SU-DHL-6 (cell line): ENCODE measurements at regions not wholly inside any gene's neighbourhood (a gene's known extent, or its start where the extent isn't known, plus 50 kb on each side); places are given as distances from the start of the nearest gene placed in this dataset.

ENCODE experiments used
- H2AFZ ChIP-seq: fragments of 200-600 bp; sonication (generic); 2 replicates; pipeline ENCODE4 v1.6.1; 2014; ENCODE audit warnings: low read depth, mild to moderate bottlenecking, moderate library complexity, mixed read lengths, antibody characterized with exemption, low read length; ENCODE audit not compliant: severe bottlenecking
- H3F3A ChIP-seq: fragments of 200-600 bp; shearing (Covaris generic); 2 replicates; pipeline ENCODE4 v1.6.0; 2016; ENCODE audit warnings: antibody characterized with exemption, mild to moderate bottlenecking; ENCODE audit not compliant: insufficient read depth
- H3K27ac ChIP-seq: fragments of 200-600 bp; sonication (generic); 2 replicates; pipeline ENCODE4 v1.5.1; 2016; ENCODE audit warnings: low read depth, mild to moderate bottlenecking, low read length, moderate library complexity, mixed read lengths
- H3K27me3 ChIP-seq: fragments of 200-600 bp; sonication (generic), shearing (Covaris generic); 2 replicates; pipeline ENCODE4 v1.6.0; 2014; ENCODE audit warnings: mild to moderate bottlenecking, low read length
- H3K36me3 ChIP-seq: fragments of 200-600 bp; sonication (generic); 2 replicates; pipeline ENCODE4 v1.6.1; 2014; ENCODE audit warnings: mild to moderate bottlenecking, low read length, mixed read lengths
- H3K4me2 ChIP-seq: fragments of 300-600, 200-600 bp; shearing (Covaris generic), sonication (generic); 2 replicates; pipeline ENCODE4 v1.6.0; 2014; ENCODE audit warnings: low read length, low read depth, mild to moderate bottlenecking; ENCODE audit not compliant: poor library complexity, severe bottlenecking
- H3K4me3 ChIP-seq: fragments of 200-600 bp; sonication (generic); 2 replicates; pipeline ENCODE4 v1.5.1; 2014; ENCODE audit warnings: antibody characterized with exemption, low read length, mild to moderate bottlenecking, mixed read lengths; ENCODE audit not compliant: insufficient read depth, poor library complexity, severe bottlenecking
- H3K79me2 ChIP-seq: fragments of 200-600 bp; sonication (generic); 2 replicates; pipeline ENCODE4 v1.6.1; 2014; ENCODE audit warnings: mild to moderate bottlenecking, low read length, moderate library complexity; ENCODE audit not compliant: insufficient read depth
- H3K9ac ChIP-seq: fragments of 200-600 bp; sonication (generic); 2 replicates; pipeline ENCODE4 v1.7.0; 2014; ENCODE audit warnings: mild to moderate bottlenecking, low read length
- H3K9me2 ChIP-seq: fragments of 200-600 bp; sonication (generic); replicated peaks from 2 replicates; pipeline ENCODE4 v1.6.1; 2014; ENCODE audit warnings: low read length; ENCODE audit not compliant: insufficient read depth
- H3K9me3 ChIP-seq: fragments of 200-600 bp; sonication (generic); 2 replicates; pipeline ENCODE4 v1.6.1; 2014; ENCODE audit warnings: low read length, mixed read lengths; ENCODE audit not compliant: insufficient read depth
- H4K20me1 ChIP-seq: fragments of 200-600 bp; sonication (generic); 2 replicates; pipeline ENCODE4 v1.6.1; 2014; ENCODE audit warnings: low read depth, mild to moderate bottlenecking, antibody characterized with exemption, low read length, moderate library complexity, mixed read lengths
- EZH2phosphoT487 ChIP-seq: fragments of 200-600 bp; sonication (generic), shearing (Covaris generic); conservative IDR thresholded peaks from 2 replicates; pipeline ENCODE4 v1.6.1; 2018; ENCODE audit warnings: mild to moderate bottlenecking, antibody characterized with exemption, low read length, moderate library complexity, mixed read lengths
- TF ChIP-seq, protein P1 (sequence below): fragments of 200-600 bp; sonication (generic); IDR thresholded peaks from one replicate; pipeline ENCODE4 v1.5.1; 2017; ENCODE audit warnings: antibody characterized with exemption, mild to moderate bottlenecking, low read length, moderate library complexity; ENCODE audit not compliant: insufficient read depth, poor library complexity, severe bottlenecking

DNA sequence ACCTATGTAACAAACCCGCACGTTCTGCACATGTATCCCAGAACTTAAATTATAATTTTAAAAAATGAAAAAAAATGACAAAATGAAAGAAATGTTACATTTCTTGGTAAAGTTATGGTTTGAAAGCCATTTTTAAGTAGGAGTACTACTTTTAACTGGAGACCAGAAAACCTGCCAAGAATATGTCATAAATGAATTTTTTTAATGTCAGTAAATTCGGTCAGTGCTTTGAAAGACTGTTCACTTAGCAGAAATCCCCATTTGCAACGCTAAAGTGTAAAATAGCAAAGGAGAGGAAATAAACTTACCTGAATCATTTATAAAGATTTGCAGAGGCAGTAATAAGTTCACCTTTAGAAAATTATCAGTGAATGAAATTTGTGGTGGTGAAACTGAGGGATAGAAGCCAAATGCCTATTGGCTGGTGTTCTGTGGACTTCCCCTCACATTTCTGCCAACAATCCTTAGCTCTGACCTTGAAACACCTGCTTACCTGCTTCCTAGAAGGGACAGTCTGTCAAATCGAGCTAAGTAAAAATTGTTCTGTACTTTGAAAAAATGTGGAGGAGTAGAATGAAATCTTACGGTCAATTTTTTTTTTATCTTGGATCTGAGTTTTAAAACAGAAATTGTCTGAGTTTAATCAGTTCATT lies 714.2 kb downstream of the SLC6A15 start:
- Histone ChIP-seq H3K4me3 (no peak overlapping the region), H3K9me3 (peaks cover 8% of the 10 kb centered on the region; the same call in 1 of the 2 replicates), H3K27ac (no peak overlapping the region), H3K27me3 (no peaks in the 10 kb centered on the region), H3K79me2 (no peaks in the 10 kb centered on the region), H3F3A (no peaks in the 10 kb centered on the region), H2AFZ (no peak overlapping the region), H4K20me1 (no peaks in the 10 kb centered on the region), H3K4me2 (no peak overlapping the region), H3K9ac (no peak overlapping the region), H3K9me2 (no peaks in the 10 kb centered on the region), H3K36me3 (no peaks in the 10 kb centered on the region)
- TF ChIP-seq EZH2phosphoT487: no peak
- TF ChIP-seq, protein P1, sequence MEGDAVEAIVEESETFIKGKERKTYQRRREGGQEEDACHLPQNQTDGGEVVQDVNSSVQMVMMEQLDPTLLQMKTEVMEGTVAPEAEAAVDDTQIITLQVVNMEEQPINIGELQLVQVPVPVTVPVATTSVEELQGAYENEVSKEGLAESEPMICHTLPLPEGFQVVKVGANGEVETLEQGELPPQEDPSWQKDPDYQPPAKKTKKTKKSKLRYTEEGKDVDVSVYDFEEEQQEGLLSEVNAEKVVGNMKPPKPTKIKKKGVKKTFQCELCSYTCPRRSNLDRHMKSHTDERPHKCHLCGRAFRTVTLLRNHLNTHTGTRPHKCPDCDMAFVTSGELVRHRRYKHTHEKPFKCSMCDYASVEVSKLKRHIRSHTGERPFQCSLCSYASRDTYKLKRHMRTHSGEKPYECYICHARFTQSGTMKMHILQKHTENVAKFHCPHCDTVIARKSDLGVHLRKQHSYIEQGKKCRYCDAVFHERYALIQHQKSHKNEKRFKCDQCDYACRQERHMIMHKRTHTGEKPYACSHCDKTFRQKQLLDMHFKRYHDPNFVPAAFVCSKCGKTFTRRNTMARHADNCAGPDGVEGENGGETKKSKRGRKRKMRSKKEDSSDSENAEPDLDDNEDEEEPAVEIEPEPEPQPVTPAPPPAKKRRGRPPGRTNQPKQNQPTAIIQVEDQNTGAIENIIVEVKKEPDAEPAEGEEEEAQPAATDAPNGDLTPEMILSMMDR: no peak

DNA sequence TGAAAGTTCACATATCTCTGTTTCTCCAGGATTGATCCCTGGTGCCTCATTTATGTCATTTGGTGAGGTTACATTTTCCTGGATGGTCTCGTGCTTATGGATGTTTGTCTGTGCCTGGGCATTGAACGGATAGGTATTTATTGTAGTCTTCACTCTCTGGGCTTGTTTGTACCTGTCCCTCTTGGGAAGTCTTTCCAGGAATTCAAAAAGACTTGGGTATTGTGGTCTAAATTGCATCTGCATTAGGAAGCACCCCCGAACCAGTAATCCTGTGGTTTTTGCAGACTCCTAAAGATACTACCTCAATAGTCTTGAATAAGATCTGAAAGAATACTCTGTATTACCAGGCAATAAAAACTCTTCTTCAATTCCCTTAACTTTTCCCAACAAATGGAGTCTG lies 720.8 kb downstream of the SLC6A15 start:
- H4K20me1 ChIP-seq: no peaks in the 10 kb centered on the region
- peaks cover 8% of the 10 kb centered on the region; the same call in 1 of the 2 replicates for H3K9me3 ChIP-seq
- no peaks in the 10 kb centered on the region for H3K9me2 ChIP-seq
- no peak overlapping the region for H2AFZ ChIP-seq
- H3K4me2 ChIP-seq: no peak overlapping the region
- no peak overlapping the region for H3K27ac ChIP-seq
- no peak overlapping the region for H3K4me3 ChIP-seq
- no peak for TF ChIP-seq EZH2phosphoT487
- TF ChIP-seq, protein P1: no peak
- no peak overlapping the region for H3K9ac ChIP-seq
- H3F3A ChIP-seq: no peaks in the 10 kb centered on the region
- H3K27me3 ChIP-seq: no peaks in the 10 kb centered on the region
- no peaks in the 10 kb centered on the region for H3K79me2 ChIP-seq
- H3K36me3 ChIP-seq: no peaks in the 10 kb centered on the region

DNA sequence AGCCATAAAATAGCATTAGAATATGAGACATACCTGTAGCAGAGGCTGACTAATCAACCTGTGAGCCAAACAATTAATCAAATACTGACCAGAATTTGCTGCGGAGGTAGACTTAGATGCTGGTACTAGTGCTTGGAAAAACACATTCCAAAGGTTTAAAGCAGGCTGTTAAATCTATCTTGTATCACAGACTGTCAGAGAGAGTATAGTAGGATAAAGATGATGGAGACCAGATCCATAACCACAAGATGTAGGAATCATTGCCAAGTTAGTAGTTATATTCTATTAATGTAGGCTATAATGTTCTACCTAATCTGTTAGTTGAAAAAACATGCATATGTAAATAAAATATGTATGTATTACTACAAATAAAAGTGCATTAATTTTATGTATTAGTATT lies 726.2 kb downstream of the SLC6A15 start:
- Histone ChIP-seq H3K79me2 (no peaks in the 10 kb centered on the region), H2AFZ (no peak overlapping the region), H3K27me3 (no peaks in the 10 kb centered on the region), H3K36me3 (no peaks in the 10 kb centered on the region), H3K27ac (no peak overlapping the region), H3F3A (no peaks in the 10 kb centered on the region), H3K9ac (no peak overlapping the region), H4K20me1 (no peaks in the 10 kb centered on the region), H3K4me3 (no peak overlapping the region), H3K9me3 (no peaks in the 10 kb centered on the region), H3K9me2 (no peaks in the 10 kb centered on the region), H3K4me2 (no peak overlapping the region)
- TF ChIP-seq, protein P1: no peak
- no peak for TF ChIP-seq EZH2phosphoT487

DNA sequence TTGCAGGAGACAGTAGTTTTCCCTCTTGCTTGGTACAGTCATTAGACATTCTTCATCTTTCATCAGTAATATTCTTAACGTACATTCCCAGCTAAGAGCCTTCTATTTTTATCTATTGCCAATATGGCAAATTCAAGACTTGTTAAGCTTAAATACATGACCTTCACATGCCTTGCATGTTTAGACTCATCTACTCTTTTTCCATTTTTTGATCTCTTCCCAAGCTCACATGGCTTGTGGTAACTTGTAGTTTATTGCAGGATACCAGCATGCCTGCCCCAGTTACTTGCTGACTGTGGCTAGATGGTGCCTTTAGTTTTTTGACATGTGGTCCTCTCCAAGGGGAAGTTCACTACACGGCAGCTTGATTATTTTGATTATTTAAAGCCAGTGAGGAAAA lies 729.0 kb downstream of the SLC6A15 start:
- H3K4me2 ChIP-seq: no peak overlapping the region
- H3K27me3 ChIP-seq: no peaks in the 10 kb centered on the region
- no peaks in the 10 kb centered on the region for H3F3A ChIP-seq

More for the DNA sequence above, 729.0 kb downstream of the SLC6A15 start:
- H3K27ac ChIP-seq: no peak overlapping the region
- TF ChIP-seq, protein P1: no peak
- TF ChIP-seq EZH2phosphoT487: no peak
- no peak overlapping the region for H3K9ac ChIP-seq
- no peaks in the 10 kb centered on the region for H3K36me3 ChIP-seq
- no peaks in the 10 kb centered on the region for H3K9me3 ChIP-seq
- H2AFZ ChIP-seq: peak overlapping the region; percentile 63
- H3K9me2 ChIP-seq: no peaks in the 10 kb centered on the region
- H3K79me2 ChIP-seq: no peaks in the 10 kb centered on the region
- no peaks in the 10 kb centered on the region for H4K20me1 ChIP-seq
- no peak overlapping the region for H3K4me3 ChIP-seq
